Subcutaneous abdominal adipose tissue (tissue), 5 donors: ENCODE measurements at regions not wholly inside any gene's neighbourhood (a gene's known extent, or its start where the extent isn't known, plus 50 kb on each side); places are given as distances from the start of the nearest gene placed in this dataset.
"Not testable (repeated sequence)": the region's sequence is repeated elsewhere in the genome, so short reads cannot be mapped to it uniquely, and the experiment has no call there.

ENCODE experiments used
- H3K27ac ChIP-seq: one replicate; pipeline ENCODE4 v1.7.0; 2013; ENCODE audit warnings: low read depth, mild to moderate bottlenecking, inconsistent platforms, low read length, moderate library complexity
- H3K27me3 ChIP-seq, 5 donors: one replicate each; pipeline ENCODE4 v1.7.0; 2013; ENCODE audit warnings: low read length in 5 of 5, inconsistent platforms in 1 of 5; ENCODE audit not compliant: control insufficient read depth in 5 of 5, insufficient read depth in 4 of 5
- H3K36me3 ChIP-seq, 5 donors: one replicate each; pipeline ENCODE4 v1.7.0; 2013; ENCODE audit warnings: low read length in 5 of 5; ENCODE audit not compliant: control insufficient read depth in 5 of 5, insufficient read depth in 5 of 5
- H3K4me1 ChIP-seq, 5 donors: one replicate each; pipeline ENCODE4 v1.7.0; 2013; ENCODE audit warnings: low read length in 5 of 5, mild to moderate bottlenecking in 3 of 5, moderate library complexity in 1 of 5; ENCODE audit not compliant: control insufficient read depth in 5 of 5, insufficient read depth in 5 of 5
- H3K4me3 ChIP-seq, 5 donors: one replicate each; pipeline ENCODE4 v1.7.0; 2013; ENCODE audit warnings: low read length in 5 of 5, low read depth in 1 of 5
- H3K9ac ChIP-seq, 5 donors: one replicate each; pipeline ENCODE4 v1.7.0; 2013; ENCODE audit warnings: low read length in 5 of 5, mild to moderate bottlenecking in 4 of 5, moderate library complexity in 3 of 5
- H3K9me3 ChIP-seq, 5 donors: one replicate each; pipeline ENCODE4 v1.7.0; 2013; ENCODE audit warnings: low read length in 5 of 5; ENCODE audit not compliant: control insufficient read depth in 5 of 5
- donor health status: healthy.
- donor health status: healthy.
- donor health status: healthy.
- donor health status: healthy.
- donor health status: healthy.

GRCh38 chr5:36452424-36453006 lies 150.8 kb upstream of the RANBP3L start:
- Histone ChIP-seq H3K9me3 (no peaks in the 10 kb centered on the region), H3K27ac (no peak overlapping the region), H3K36me3 (no peaks in the 10 kb centered on the region)

GRCh38 chr5:36457511-36458270 lies 148.7 kb upstream of the SLC1A3 start:
- Histone ChIP-seq H3K27me3 (no peaks in the 10 kb centered on the region), H3K36me3 (no peaks in the 10 kb centered on the region), H3K27ac (no peak overlapping the region), H3K9ac (no peak overlapping the region), H3K4me1 (peaks cover 0 to 3% (median 0%) of the 10 kb centered on the region in 5 donors), H3K4me3 (no peak overlapping the region), H3K9me3 (no peaks in the 10 kb centered on the region)

More at GRCh38 chr5:36452424-36453006, 150.8 kb upstream of the RANBP3L start:
- no peak overlapping the region for H3K9ac ChIP-seq
- no peak overlapping the region for H3K4me3 ChIP-seq
- no peaks in the 10 kb centered on the region for H3K4me1 ChIP-seq
- no peaks in the 10 kb centered on the region for H3K27me3 ChIP-seq

DNA sequence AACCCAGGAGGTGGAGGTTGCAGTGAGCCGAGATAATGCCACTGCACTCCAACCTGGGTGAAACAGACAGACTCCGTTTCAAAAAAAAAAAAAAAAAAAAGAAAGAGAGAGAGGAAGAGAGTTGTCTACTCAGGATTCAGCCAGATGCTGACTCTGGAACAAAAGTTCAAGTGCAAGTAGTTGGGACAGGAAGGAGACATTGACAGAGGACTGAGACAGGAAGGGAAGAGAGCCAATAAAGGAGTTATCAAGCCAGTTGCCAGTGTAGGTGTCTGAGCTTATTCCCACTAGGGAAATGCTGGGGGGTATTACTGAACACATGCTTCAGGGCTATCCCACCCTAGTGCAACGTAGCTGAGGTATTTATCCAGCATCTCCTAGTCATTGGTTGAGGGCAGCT lies 147.7 kb upstream of the SLC1A3 start:
- H3K27ac ChIP-seq, result no peak overlapping the region
- H3K36me3 ChIP-seq, result no peaks in the 10 kb centered on the region
- no peaks in the 10 kb centered on the region for H3K9me3 ChIP-seq
- no peak overlapping the region for H3K4me3 ChIP-seq
- H3K9ac ChIP-seq, result no peak overlapping the region
- H3K4me1 ChIP-seq, result peaks cover 0 to 3% (median 0%) of the 10 kb centered on the region in 5 donors
- H3K27me3 ChIP-seq, result no peaks in the 10 kb centered on the region

- H3K27ac ChIP-seq, result no peak overlapping the region
- H3K4me3 ChIP-seq, result no peak overlapping the region
- no peaks in the 10 kb centered on the region for H3K27me3 ChIP-seq
- no peak overlapping the region for H3K9ac ChIP-seq
- no peaks in the 10 kb centered on the region for H3K9me3 ChIP-seq
- no peaks in the 10 kb centered on the region for H3K36me3 ChIP-seq
- peaks cover 0 to 3% (median 0%) of the 10 kb centered on the region in 5 donors for H3K4me1 ChIP-seq
These were observed 146.9 kb upstream of the SLC1A3 start for GRCh38 chr5:36459176-36460135.

GRCh38 chr5:36462295-36463021 lies 143.9 kb upstream of the SLC1A3 start:
- H3K9ac ChIP-seq, result no peak overlapping the region
- H3K4me3 ChIP-seq, result no peak overlapping the region
- H3K9me3 ChIP-seq, result no peaks in the 10 kb centered on the region
- H3K36me3 ChIP-seq, result no peaks in the 10 kb centered on the region
- H3K27ac ChIP-seq, result no peak overlapping the region
- no peaks in the 10 kb centered on the region for H3K27me3 ChIP-seq
- H3K4me1 ChIP-seq, result peaks cover 0 to 3% (median 0%) of the 10 kb centered on the region in 5 donors

DNA sequence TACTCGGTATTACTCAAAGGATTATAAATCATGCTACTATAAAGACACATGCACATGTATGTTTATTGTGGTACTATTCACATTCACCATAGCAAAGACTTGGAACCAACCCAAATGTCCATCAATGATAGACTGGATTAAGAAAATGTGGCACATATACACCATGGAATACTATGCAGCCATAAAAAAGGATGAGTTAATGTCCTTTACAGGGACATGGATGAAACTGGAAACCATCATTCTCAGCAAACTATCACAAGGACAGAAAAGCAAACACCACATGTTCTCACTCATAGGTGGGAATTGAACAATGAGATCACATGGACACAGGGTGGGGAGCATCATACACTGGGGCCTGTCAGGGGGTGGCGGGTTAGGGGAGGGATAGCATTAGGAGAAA lies 130.5 kb upstream of the SLC1A3 start:
- not testable (repeated sequence) for H3K4me3 ChIP-seq, H3K27me3 ChIP-seq, H3K4me1 ChIP-seq, H3K9me3 ChIP-seq, H3K27ac ChIP-seq, H3K9ac ChIP-seq, H3K36me3 ChIP-seq

DNA sequence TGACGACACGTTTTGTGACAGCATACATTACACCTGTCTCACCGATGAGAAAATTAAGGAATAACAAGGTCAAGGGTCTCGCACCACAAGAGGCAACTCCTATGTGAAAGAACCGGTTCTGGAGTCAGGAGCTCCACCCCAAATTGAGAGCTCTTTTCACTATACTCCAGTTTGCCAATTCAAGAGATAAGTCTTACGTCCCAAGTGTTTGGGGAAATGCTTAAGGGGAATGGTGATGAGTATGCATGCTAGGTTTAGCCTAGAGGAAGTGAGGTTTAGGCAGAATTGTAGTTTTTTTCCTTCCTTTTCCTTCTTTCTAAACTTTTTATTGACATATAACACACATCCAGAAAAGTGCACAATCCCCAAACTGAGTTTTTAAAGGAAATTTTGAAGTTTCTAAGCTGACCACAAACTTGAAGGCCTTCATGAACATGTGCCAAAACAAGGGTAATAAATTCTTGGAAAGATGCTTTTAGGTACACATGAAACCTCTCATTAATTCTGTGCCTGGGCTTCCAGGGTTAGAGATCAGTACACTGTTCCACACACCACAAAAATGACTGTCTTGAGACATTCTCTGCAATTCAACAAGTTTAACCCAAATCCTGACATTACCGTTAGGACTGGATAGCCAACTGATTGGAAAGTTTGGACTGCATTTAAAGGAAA lies 127.6 kb upstream of the SLC1A3 start:
- H3K27ac ChIP-seq, result no peak overlapping the region
- H3K9ac ChIP-seq, result no peak overlapping the region
- no peaks in the 10 kb centered on the region for H3K4me1 ChIP-seq
- H3K27me3 ChIP-seq, result no peaks in the 10 kb centered on the region
- H3K9me3 ChIP-seq, result no peaks in the 10 kb centered on the region
- no peaks in the 10 kb centered on the region for H3K36me3 ChIP-seq
- H3K4me3 ChIP-seq, result no peak overlapping the region

DNA sequence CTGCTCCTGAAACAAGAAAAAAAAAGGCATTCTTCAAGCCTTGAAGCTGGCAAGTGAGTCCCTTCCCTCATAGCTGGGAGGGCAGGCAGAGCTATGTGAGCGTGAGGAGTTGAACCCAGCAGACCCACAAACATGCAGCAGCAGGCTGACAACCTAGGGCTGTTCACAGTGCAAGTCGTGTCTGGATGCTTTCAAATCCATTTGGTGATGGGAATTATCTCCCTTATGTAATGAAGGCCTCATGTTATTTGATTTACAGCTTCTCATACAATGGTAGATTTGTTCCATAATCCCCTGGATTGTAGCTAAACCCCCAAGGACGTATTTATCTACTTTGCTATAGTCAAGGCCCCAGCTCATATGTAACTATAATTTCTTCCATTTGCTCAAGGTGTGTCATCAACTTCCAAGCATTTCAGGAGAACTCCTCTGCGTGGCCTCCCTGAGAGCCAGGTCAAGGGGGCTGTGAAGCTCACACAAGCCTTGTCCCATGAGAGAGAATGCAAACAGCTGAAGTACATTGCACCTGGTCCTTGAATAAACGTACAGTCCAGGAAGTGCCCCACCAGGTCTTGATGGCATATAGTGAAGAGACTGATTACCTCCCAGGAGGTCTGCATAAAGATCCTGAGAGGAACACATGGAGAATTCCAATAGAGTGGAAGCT lies 124.8 kb upstream of the SLC1A3 start:
- Histone ChIP-seq H3K27me3 (no peaks in the 10 kb centered on the region), H3K9ac (no peak overlapping the region), H3K9me3 (no peaks in the 10 kb centered on the region), H3K27ac (no peak overlapping the region), H3K4me1 (no peaks in the 10 kb centered on the region), H3K36me3 (no peaks in the 10 kb centered on the region), H3K4me3 (no peak overlapping the region)

GRCh38 chr5:36482812-36483211 lies 123.6 kb upstream of the SLC1A3 start:
- H3K4me1 ChIP-seq, result no peaks in the 10 kb centered on the region
- no peak overlapping the region for H3K4me3 ChIP-seq
- no peaks in the 10 kb centered on the region for H3K27me3 ChIP-seq
- no peaks in the 10 kb centered on the region for H3K9me3 ChIP-seq
- no peaks in the 10 kb centered on the region for H3K36me3 ChIP-seq
- no peak overlapping the region for H3K27ac ChIP-seq
- no peak overlapping the region for H3K9ac ChIP-seq
